Mucosa of gallbladder (tissue), 1 donor: ENCODE measurements at regions not wholly inside any gene's neighbourhood (a gene's known extent, or its start where the extent isn't known, plus 50 kb on each side); places are given as distances from the start of the nearest gene placed in this dataset.

Experiments
- DNase-seq: peaks from one replicate; pipeline ENCODE4 v3.0.0-alpha.2; 2020; ENCODE audit warnings: low spot score
- donor health status: DM: no; HTN: no; CAD: no.

- DNase-seq, result no peak
These were observed 84.8 kb upstream of the ZNF827 start for GRCh38 chr4:146023334-146023967.

- no peak for DNase-seq
These were observed 83.9 kb upstream of the ZNF827 start for GRCh38 chr4:146022541-146022940.

GRCh38 chr4:146018247-146018646, 79.6 kb upstream of the ZNF827 start:
- DNase-seq, result no peak

- no peak for DNase-seq
These were observed 66.1 kb upstream of the ZNF827 start for GRCh38 chr4:146004730-146005129.

GRCh38 chr4:145988628-145989027, 50.0 kb upstream of the ZNF827 start:
- DNase-seq, result no peak
